ENCODE measurements at regions not wholly inside any gene's neighbourhood (a gene's known extent, or its start where the extent isn't known, plus 50 kb on each side); places are given as distances from the start of the nearest gene placed in this dataset.

DNA sequence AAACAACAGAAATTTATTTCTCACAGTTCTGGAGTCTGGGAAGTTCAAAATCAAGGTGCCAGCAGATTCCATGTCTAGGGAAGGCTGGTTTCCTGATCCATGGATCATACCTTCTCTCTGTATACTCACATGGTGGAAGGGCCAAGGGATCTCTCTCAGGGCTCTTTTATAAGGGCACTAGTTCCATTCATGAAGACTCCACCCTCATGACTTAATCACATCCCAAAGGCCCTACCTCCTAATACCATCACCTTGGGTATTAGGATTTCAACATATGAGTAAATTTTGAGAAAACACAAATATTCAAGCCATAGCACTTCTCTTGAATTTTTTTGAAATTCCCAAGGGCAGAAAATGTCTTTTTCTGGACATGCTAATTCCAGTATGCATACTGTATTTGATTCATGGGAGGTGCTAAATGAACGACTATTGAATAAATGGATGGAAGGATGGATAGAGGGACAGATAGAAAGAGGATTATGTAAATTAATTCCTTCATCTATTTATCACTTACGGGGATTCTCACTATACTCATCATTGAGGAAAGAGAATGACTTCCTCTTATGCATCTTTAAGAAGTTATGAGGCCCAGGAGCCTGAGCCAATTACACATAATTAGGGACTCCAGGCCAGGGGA is 182.8 kb downstream of the NRIP1 start:
- no peaks in the 10 kb centered on the region for H3K27me3 ChIP-seq
- no peak overlapping the region for H3K4me3 ChIP-seq
- 82 to 91% methylated on average over 2 of the region's 2 CpGs for WGBS, 2 donors
- intact Hi-C loops (cut with DNase I): no loop called here
- no peak for DNase-seq
- TF ChIP-seq, protein P1, sequence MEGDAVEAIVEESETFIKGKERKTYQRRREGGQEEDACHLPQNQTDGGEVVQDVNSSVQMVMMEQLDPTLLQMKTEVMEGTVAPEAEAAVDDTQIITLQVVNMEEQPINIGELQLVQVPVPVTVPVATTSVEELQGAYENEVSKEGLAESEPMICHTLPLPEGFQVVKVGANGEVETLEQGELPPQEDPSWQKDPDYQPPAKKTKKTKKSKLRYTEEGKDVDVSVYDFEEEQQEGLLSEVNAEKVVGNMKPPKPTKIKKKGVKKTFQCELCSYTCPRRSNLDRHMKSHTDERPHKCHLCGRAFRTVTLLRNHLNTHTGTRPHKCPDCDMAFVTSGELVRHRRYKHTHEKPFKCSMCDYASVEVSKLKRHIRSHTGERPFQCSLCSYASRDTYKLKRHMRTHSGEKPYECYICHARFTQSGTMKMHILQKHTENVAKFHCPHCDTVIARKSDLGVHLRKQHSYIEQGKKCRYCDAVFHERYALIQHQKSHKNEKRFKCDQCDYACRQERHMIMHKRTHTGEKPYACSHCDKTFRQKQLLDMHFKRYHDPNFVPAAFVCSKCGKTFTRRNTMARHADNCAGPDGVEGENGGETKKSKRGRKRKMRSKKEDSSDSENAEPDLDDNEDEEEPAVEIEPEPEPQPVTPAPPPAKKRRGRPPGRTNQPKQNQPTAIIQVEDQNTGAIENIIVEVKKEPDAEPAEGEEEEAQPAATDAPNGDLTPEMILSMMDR (IDR thresholded peaks at IDR 0.05): no peak
- no peak for TF ChIP-seq POLR2A (IDR thresholded peaks at IDR 0.05)
- H3K9me3 ChIP-seq: no peaks in the 10 kb centered on the region
- no peaks in the 10 kb centered on the region for H3K36me3 ChIP-seq
- no peak overlapping the region for H3K27ac ChIP-seq
- H3K4me1 ChIP-seq: peaks cover 4 to 29% (median 13%) of the 10 kb centered on the region in 3 donors

DNA sequence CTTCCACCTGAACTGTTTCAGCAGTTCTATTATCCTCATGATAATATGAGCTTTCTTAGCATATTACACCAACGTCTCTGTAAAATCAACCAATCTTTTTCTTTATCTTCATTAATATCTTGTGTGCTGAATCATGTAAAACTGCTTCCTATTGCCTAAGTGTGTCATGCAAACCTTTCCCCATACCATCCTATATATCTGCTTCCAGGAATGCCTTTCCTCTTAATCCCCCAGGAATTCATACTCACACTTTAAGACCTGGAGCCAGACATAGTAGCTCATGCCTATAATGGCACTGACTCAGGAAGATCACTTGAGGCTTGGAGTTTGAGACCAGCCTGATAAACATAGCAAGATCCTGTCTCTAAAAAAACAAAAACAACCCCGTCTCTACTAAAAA is 183.9 kb downstream of the NRIP1 start:
- no peak overlapping the region for H3K27ac ChIP-seq
- no peaks in the 10 kb centered on the region for H3K27me3 ChIP-seq
- no peak overlapping the region for H3K4me3 ChIP-seq
- no peak for TF ChIP-seq POLR2A (IDR thresholded peaks at IDR 0.05)
- TF ChIP-seq, protein P1 (IDR thresholded peaks at IDR 0.05): no peak
- WGBS, 2 donors: 69 to 84% methylated on average over 2 of the region's 2 CpGs
- peaks cover 4 to 39% (median 13%) of the 10 kb centered on the region in 3 donors for H3K4me1 ChIP-seq
- no peak for DNase-seq
- intact Hi-C loops (cut with DNase I): no loop called here
- no peaks in the 10 kb centered on the region for H3K9me3 ChIP-seq
- H3K36me3 ChIP-seq: no peaks in the 10 kb centered on the region

DNA sequence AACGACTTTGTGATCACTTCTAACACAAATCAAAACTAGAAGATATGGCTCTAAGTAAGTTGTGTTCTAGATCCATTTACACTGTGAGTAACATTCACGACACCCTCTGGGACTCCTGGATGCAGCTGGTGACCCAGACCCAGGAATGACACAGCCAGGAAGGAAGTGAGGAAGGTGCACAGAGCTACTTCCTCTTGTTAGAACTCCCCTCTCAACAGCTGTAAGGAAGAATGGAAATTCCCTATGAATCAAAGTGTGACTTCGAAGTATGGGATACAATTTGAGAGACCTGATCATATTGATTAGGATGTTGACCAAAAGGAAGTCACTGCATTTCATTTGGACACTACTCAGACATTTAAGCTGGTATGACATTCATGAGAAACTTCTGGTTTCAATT is 185.3 kb downstream of the NRIP1 start:
- intact Hi-C loops (cut with DNase I): no loop called here
- Histone ChIP-seq H3K27ac (no peak overlapping the region), H3K4me1 (peaks cover 4 to 54% (median 16%) of the 10 kb centered on the region in 3 donors), H3K27me3 (no peaks in the 10 kb centered on the region), H3K9me3 (no peaks in the 10 kb centered on the region), H3K36me3 (no peaks in the 10 kb centered on the region), H3K4me3 (no peak overlapping the region)
- WGBS, 2 donors: 42 to 47% methylated on average over 3 of the region's 3 CpGs
- TF ChIP-seq, protein P1 (IDR thresholded peaks at IDR 0.05): no peak
- TF ChIP-seq POLR2A (IDR thresholded peaks at IDR 0.05): no peak
- DNase-seq: no peak

DNA sequence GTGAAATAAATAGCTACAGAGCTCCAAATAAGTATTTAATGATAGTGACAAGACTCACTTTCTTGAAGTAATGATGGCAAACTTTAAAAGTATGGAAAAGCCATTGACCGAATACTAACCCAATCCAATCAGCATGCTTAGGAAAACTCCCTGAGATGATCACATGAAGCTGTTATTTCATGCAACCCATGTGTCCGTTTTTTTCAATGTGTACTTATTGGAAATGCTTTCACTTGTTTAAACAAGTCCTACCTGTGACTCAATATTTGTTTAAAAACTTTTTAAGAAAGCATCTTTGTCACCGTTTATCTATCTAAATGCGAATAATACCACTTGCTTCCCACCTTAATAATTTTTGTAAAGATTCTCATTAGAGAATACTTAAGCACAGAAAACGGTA is 185.8 kb downstream of the NRIP1 start:
- TF ChIP-seq, protein P1 (IDR thresholded peaks at IDR 0.05): no peak
- no peak for TF ChIP-seq POLR2A (IDR thresholded peaks at IDR 0.05)
- peaks cover 4 to 59% (median 16%) of the 10 kb centered on the region in 3 donors for H3K4me1 ChIP-seq
- no peaks in the 10 kb centered on the region for H3K9me3 ChIP-seq
- 40 to 54% methylated on average over 5 of the region's 5 CpGs for WGBS, 2 donors
- no peaks in the 10 kb centered on the region for H3K36me3 ChIP-seq
- H3K27me3 ChIP-seq: no peaks in the 10 kb centered on the region
- no peak for DNase-seq
- no peak overlapping the region for H3K4me3 ChIP-seq
- H3K27ac ChIP-seq: no peak overlapping the region
- intact Hi-C loops (cut with DNase I): no loop called here

DNA sequence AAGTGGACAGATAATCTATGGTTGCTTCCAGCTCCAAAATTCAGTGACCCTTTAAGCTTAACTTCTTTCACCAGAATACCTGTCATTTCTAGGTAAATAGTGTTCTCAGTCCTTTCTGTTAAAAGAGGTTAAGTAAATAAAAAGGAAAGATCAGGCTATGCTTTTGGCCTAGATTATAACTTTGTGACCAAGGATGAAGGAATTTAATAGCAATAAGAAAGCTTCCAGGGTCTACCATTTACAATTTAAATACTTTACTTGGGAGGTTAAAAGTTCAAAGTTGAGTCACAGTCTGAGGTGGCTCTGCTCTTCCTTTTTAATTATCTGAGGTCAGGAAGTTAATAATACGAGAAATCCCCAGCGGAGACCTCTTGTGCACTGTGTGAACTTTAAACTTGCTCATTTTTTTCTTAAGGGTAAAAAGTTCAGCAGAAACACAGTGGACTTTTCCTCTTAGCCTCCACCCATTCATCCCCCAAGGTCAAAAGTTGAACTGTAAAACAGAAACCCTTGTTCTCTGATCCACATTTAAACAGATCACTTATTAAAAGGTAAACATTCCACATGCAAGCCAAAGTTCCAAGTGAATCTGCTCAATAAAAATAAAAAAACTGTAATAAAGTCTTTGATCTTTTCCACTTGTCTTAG is 187.1 kb downstream of the NRIP1 start:
- 11 to 17% methylated on average over 2 of the region's 2 CpGs for WGBS, 2 donors

More for the DNA sequence above, 187.1 kb downstream of the NRIP1 start:
- no peaks in the 10 kb centered on the region for H3K9me3 ChIP-seq
- H3K4me1 ChIP-seq: peaks cover 4 to 67% (median 16%) of the 10 kb centered on the region in 3 donors
- no peak for DNase-seq
- H3K27me3 ChIP-seq: no peaks in the 10 kb centered on the region
- TF ChIP-seq, protein P1 (IDR thresholded peaks at IDR 0.05): no peak
- no peak for TF ChIP-seq POLR2A (IDR thresholded peaks at IDR 0.05)
- H3K4me3 ChIP-seq: no peak overlapping the region
- H3K36me3 ChIP-seq: no peaks in the 10 kb centered on the region
- intact Hi-C loops (cut with DNase I): no loop called here
- peak overlapping the region in 1 of 4 donors; percentile 29 for H3K27ac ChIP-seq
